Activated CD8-positive, alpha-beta memory T cell treated with anti-CD3 and anti-CD28 coated beads for 36 hours (primary cell): ENCODE measurements at regions not wholly inside any gene's neighbourhood (a gene's known extent, or its start where the extent isn't known, plus 50 kb on each side); places are given as distances from the start of the nearest gene placed in this dataset.
"Not testable (repeated sequence)": the region's sequence is repeated elsewhere in the genome, so short reads cannot be mapped to it uniquely, and the experiment has no call there.

ENCODE experiments used
- CTCF ChIA-PET: fragments of 350-600 bp; sonication (Branson Sonifier 250); formaldehyde crosslinking; loops from one replicate; lab custom pipeline; 2021; ENCODE audit warnings: antibody characterized with exemption; lab: Charles Lee
- POLR2A ChIA-PET: fragments of 350-600 bp; sonication (Branson Sonifier 250); formaldehyde crosslinking; loops from one replicate; lab custom pipeline; 2021; ENCODE audit warnings: antibody characterized with exemption; lab: Charles Lee

GRCh38 chr5:124951661-124952060, 205.2 kb upstream of the ZNF608 start:
- ChIA-PET CTCF (no interaction called here), POLR2A (no interaction called here)

- ChIA-PET POLR2A (no interaction called here), CTCF (no interaction called here)
Measured at GRCh38 chr5:124952079-124952478, 205.6 kb upstream of the ZNF608 start.

GRCh38 chr5:124952566-124952965, 206.1 kb upstream of the ZNF608 start:
- CTCF ChIA-PET: no interaction called here
- POLR2A ChIA-PET: no interaction called here

GRCh38 chr5:124954784-124955183, 208.3 kb upstream of the ZNF608 start:
- POLR2A ChIA-PET: no interaction called here
- CTCF ChIA-PET: no interaction called here

GRCh38 chr5:124956471-124957029, 210.1 kb upstream of the ZNF608 start:
- POLR2A ChIA-PET: no interaction called here
- CTCF ChIA-PET: no interaction called here

- POLR2A ChIA-PET: no interaction called here
- CTCF ChIA-PET: no interaction called here
Measured at GRCh38 chr5:124957063-124957462, 210.6 kb upstream of the ZNF608 start.

- POLR2A ChIA-PET: no interaction called here
Measured at GRCh38 chr5:124960266-124960665, 213.8 kb upstream of the ZNF608 start.

GRCh38 chr5:124961521-124961920, 215.1 kb upstream of the ZNF608 start:
- ChIA-PET CTCF (no interaction called here), POLR2A (no interaction called here)

More at GRCh38 chr5:124960266-124960665, 213.8 kb upstream of the ZNF608 start:
- CTCF ChIA-PET: no interaction called here

- POLR2A ChIA-PET: no interaction called here
- CTCF ChIA-PET: no interaction called here
Measured at GRCh38 chr5:124962111-124962510, 215.7 kb upstream of the ZNF608 start.

- ChIA-PET CTCF (interaction anchor here (0.7 kb wide), 1 partner anchor 19 kb away, joined by 3 read pairs; no protein-coding TSS in a partner anchor), POLR2A (no interaction called here)
Measured at GRCh38 chr5:124962735-124963134, 216.3 kb upstream of the ZNF608 start.

- ChIA-PET POLR2A (no interaction called here), CTCF (interaction anchor here (0.7 kb wide), 1 partner anchor 18 kb away, joined by 3 read pairs; no protein-coding TSS in a partner anchor)
Measured at GRCh38 chr5:124963236-124963919, 216.9 kb upstream of the ZNF608 start.

GRCh38 chr5:124966741-124967140, 220.3 kb upstream of the ZNF608 start:
- CTCF ChIA-PET, POLR2A ChIA-PET: not testable (repeated sequence)

GRCh38 chr5:124970381-124970780, 223.9 kb upstream of the ZNF608 start:
- CTCF ChIA-PET, POLR2A ChIA-PET: not testable (repeated sequence)

- ChIA-PET POLR2A (no interaction called here), CTCF (no interaction called here)
Measured at GRCh38 chr5:124972703-124973102, 226.3 kb upstream of the ZNF608 start.

- CTCF ChIA-PET: no interaction called here
- POLR2A ChIA-PET: no interaction called here
Measured at GRCh38 chr5:124973661-124974060, 227.2 kb upstream of the ZNF608 start.

- CTCF ChIA-PET: no interaction called here
- POLR2A ChIA-PET: no interaction called here
Measured at GRCh38 chr5:124976086-124976485, 229.6 kb upstream of the ZNF608 start.

- POLR2A ChIA-PET: no interaction called here
- CTCF ChIA-PET: interaction anchor here (0.6 kb wide), 1 partner anchor 37 kb away, joined by 5 read pairs; no protein-coding TSS in a partner anchor
Measured at GRCh38 chr5:124979251-124979650, 232.8 kb upstream of the ZNF608 start.

GRCh38 chr5:124980163-124980941, 233.9 kb upstream of the ZNF608 start:
- ChIA-PET POLR2A (no interaction called here), CTCF (no interaction called here)

- ChIA-PET POLR2A (no interaction called here), CTCF (interaction anchor here (0.6 kb wide), 1 partner anchor 19 kb away, joined by 3 read pairs; no protein-coding TSS in a partner anchor)
Measured at GRCh38 chr5:124981901-124982300, 235.5 kb upstream of the ZNF608 start.

- ChIA-PET CTCF (no interaction called here), POLR2A (no interaction called here)
Measured at GRCh38 chr5:124986170-124986569, 239.7 kb upstream of the ZNF608 start.
